RWPE1 (cell line): ENCODE measurements at regions not wholly inside any gene's neighbourhood (a gene's known extent, or its start where the extent isn't known, plus 50 kb on each side); places are given as distances from the start of the nearest gene placed in this dataset.
"Not testable (repeated sequence)": the region's sequence is repeated elsewhere in the genome, so short reads cannot be mapped to it uniquely, and the experiment has no call there.

ENCODE experiments used
- CTCF ChIA-PET: fragments of 350-600 bp; sonication (Branson Sonifier 250); formaldehyde crosslinking; extraction: SDS; loops from one replicate; lab custom pipeline; 2021; lab: Yijun Ruan, JAX
- POLR2A ChIA-PET: fragments of 400-600 bp; formaldehyde crosslinking; extraction: SDS; loops from one replicate; lab custom pipeline; 2020; ENCODE audit warnings: antibody characterized with exemption; ENCODE audit not compliant: low non-redundant PET; lab: Yijun Ruan, JAX
- DNase-seq: peaks from one replicate; pipeline ENCODE4 v3.0.0; 2012; ENCODE audit warnings: low spot score
- H3K27ac ChIP-seq: fragments of 450-650 bp; 2 replicates; pipeline ENCODE4 v1.5.1; 2017
- TF ChIP-seq, protein P1 (sequence below): fragments of 450-650 bp; conservative IDR thresholded peaks from 2 replicates; pipeline ENCODE4 v1.5.1; 2017; ENCODE audit warnings: low read depth, mild to moderate bottlenecking

DNA sequence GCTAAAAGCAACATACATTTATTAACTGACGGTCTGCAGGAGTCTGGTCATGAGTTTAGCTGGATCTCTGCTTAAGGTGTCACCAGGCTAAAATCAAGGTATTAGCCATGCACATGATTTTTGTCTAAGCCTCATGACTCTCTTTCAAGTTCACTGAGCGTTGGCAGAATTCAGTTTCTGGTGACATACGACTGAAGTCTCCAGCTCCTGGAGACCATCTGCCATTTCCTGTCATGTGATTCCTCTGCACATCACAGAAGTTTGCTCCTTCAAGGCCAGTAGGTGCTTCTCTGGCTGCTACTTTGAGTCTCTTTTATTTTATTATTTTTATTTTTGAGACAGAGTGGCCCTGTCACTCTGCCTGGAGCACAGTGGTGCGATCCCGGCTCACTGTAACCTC lies 148.4 kb upstream of the EYA4 start:
- TF ChIP-seq, protein P1, sequence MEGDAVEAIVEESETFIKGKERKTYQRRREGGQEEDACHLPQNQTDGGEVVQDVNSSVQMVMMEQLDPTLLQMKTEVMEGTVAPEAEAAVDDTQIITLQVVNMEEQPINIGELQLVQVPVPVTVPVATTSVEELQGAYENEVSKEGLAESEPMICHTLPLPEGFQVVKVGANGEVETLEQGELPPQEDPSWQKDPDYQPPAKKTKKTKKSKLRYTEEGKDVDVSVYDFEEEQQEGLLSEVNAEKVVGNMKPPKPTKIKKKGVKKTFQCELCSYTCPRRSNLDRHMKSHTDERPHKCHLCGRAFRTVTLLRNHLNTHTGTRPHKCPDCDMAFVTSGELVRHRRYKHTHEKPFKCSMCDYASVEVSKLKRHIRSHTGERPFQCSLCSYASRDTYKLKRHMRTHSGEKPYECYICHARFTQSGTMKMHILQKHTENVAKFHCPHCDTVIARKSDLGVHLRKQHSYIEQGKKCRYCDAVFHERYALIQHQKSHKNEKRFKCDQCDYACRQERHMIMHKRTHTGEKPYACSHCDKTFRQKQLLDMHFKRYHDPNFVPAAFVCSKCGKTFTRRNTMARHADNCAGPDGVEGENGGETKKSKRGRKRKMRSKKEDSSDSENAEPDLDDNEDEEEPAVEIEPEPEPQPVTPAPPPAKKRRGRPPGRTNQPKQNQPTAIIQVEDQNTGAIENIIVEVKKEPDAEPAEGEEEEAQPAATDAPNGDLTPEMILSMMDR, result no peak
- no peak for DNase-seq
- no peak overlapping the region for H3K27ac ChIP-seq
- CTCF ChIA-PET, result no interaction called here
- POLR2A ChIA-PET, result no interaction called here

DNA sequence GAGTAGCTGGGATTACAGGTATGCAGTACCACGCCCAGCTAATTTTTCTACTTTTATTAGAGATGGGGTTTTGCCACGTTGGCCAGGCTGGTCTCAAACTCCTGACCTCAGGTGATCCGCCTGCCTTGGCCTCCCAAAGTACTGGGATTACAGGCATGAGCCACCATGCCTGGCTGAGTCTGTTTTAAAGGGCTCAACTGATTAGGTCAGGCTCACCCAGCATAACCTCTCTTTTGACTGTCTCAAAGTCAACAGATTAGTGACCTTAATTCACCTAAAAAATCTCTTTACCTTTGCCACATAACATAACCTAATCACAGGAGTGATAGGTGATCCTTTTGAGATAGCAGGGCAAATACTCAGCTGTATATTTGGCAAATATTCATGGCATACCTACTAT lies 147.9 kb upstream of the EYA4 start:
- DNase-seq, CTCF ChIA-PET, POLR2A ChIA-PET, H3K27ac ChIP-seq: not testable (repeated sequence)

DNA sequence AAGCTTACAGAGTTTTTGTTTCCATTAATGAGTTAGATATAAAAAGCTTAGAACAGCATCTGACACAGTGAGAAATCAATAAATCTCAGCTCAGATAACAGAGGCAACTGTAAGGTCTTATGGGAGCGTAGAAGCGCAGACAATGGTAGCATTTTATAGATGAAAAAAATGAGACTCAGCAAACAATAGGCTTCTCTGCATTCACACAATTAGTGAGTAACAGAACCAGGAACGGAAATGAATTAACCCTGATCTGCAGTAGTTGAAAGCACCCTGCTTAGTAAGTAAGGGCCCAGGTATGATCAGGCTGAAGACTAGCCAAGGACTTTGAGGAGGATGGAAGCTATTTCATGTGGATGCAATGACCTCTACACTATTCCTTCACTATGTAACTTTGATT lies 147.2 kb upstream of the EYA4 start:
- no peak for DNase-seq
- ChIA-PET POLR2A (no interaction called here), CTCF (interaction anchor here (0.7 kb wide), 1 partner anchor 79 kb away, joined by 3 read pairs; no protein-coding TSS in a partner anchor)
- no peak overlapping the region for H3K27ac ChIP-seq
- TF ChIP-seq, protein P1, result no peak

DNA sequence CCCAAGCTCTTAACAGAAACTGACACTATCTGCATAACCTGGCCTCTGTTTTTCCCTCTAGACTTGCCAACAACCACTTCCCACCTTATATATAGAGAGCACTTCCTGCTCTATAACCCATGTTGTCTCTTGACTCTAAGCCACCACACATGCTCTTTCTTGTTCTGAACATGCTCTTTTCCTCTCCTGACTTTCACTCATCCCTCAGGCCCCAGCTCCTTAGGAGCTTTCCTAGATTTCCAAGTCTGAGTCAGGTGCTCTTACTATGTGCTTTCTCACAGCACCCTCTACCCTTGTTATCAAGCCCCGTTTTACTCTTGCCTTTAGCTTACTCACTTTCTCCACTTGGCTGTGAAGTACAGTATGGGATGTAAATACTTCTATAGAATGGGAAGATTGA lies 143.9 kb upstream of the EYA4 start:
- TF ChIP-seq, protein P1, result no peak
- H3K27ac ChIP-seq, result no peak overlapping the region
- POLR2A ChIA-PET, result no interaction called here
- CTCF ChIA-PET, result no interaction called here
- no peak for DNase-seq

DNA sequence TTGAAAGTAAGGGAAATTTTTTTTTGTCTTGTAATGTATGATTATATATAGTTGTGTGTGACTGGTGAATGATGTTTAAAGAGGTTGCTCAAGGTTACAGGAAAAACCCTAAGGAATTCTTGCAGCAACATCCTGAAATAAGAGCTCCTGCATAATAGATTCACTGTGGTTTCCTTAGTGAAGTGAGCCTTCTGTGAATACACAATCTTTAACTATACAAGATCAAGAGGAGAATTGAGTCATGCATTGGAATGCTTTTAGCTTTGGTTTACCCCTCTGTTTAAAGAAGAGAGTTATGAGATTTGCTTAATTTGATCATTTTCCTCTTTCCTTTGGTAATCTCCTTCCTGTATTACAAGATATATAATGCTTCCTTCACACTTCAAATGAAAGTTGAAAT lies 141.6 kb upstream of the EYA4 start:
- no peak overlapping the region for H3K27ac ChIP-seq
- POLR2A ChIA-PET, result no interaction called here
- TF ChIP-seq, protein P1, result no peak
- CTCF ChIA-PET, result interaction anchor here (1.0 kb wide), 1 partner anchor 85 kb away, joined by 3 read pairs; no protein-coding TSS in a partner anchor
- peak; percentile 61 for DNase-seq

DNA sequence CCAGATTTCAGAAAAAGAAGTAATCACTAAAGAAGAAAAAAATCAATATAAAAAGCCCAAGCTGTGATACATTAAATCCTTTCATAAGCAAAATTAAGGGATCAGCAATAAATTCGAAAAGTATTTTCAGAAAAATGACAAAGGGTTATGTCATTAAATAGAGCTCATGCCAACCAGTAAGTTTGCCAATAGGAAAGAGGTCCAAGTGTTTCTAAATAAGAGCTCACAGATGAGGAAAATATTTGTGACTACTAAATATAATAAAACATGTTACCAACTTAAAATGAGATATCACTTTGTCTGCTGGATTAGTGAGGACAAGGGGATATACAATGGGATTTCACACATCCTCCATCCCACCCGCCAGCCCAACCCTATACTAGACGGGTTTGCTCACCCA lies 140.3 kb upstream of the EYA4 start:
- DNase-seq, result no peak
- ChIA-PET CTCF (no interaction called here), POLR2A (no interaction called here)
- no peak overlapping the region for H3K27ac ChIP-seq
- TF ChIP-seq, protein P1, result no peak

DNA sequence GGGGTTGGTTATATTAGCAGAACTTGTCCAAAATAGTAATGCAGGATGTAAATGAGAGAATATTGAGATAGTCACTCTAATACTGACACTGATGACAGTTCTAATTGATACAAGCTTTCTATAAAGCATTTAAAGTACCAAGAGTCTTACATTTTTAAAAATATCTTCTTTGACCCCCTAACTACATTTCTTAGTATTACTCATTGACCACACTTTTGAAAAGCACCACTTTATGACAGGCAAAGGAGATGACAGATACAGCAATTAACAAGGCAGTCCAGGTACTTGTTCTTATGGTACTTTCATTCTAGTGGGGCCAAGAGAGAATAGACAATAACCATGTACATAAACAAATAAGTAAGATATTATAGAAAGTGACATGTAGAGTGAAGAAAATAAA lies 139.4 kb upstream of the EYA4 start:
- ChIA-PET CTCF (interaction anchor here (0.6 kb wide), 1 partner anchor 45 kb away, joined by 7 read pairs; no protein-coding TSS in a partner anchor), POLR2A (no interaction called here)
- H3K27ac ChIP-seq, result no peak overlapping the region
- no peak for DNase-seq
- TF ChIP-seq, protein P1, result no peak
